Heart left ventricle (tissue), 13 donors: ENCODE measurements at regions not wholly inside any gene's neighbourhood (a gene's known extent, or its start where the extent isn't known, plus 50 kb on each side); places are given as distances from the start of the nearest gene placed in this dataset.

Experiments
- CTCF ChIP-seq, 12 donors: fragments of 200-600 bp; sonication (generic) in 4 of 12; IDR thresholded peaks; one replicate each; pipeline versions ENCODE4 v1.5.0 to v1.8.0; 2018 to 2022; ENCODE audit warnings: antibody characterized with exemption in 12 of 12, mild to moderate bottlenecking in 5 of 12
- POLR2A ChIP-seq, 2 donors: fragments of 450-650 bp; IDR thresholded peaks; one replicate each; pipeline ENCODE4 v1.6.1; 2017; ENCODE audit warnings: antibody characterized with exemption in 2 of 2, mild to moderate bottlenecking in 2 of 2, moderate library complexity in 2 of 2
- donor health status: ischemic (EF 13 %, LVEDD 7.1; RV severe dilation, severe dysfunction).
- donor health status: DM: no; HTN: yes; CAD: no.
- donor health status: DM: no; HTN: no; CAD: no.
- donor health status: ischemic (EF 25% LVEDD 6.9; RV normal size, moderate dysfunction).
- donor health status: ischemic (EF 25% LVEDD 5.7; RV mildly dilated, moderate dysfunction).
- donor health status: ischemic (EF 35%, LVEDD 5.7; RV mildly dilated, moderate dysfunction).
- donor health status: nonischemic (EF 11% LVEDD 7.7; RV severe dilation, severe dysfunction).
- donor health status: DM: yes; HTN: yes; CAD: no.
- donor health status: PGD.
- donor health status: ischemic (EF 29% LVEDD 5.4; RV normal size, mild dysfunction).
- donor health status: nonischemic (EF 23%, LVEDD 6.1; RV moderate dilation, normal function).

GRCh38 chr3:94961423-94962100, 898.7 kb downstream of the NSUN3 start:
- TF ChIP-seq POLR2A (IDR thresholded peaks at IDR 0.05) (no peak), CTCF (IDR thresholded peaks at IDR 0.05) (no peak)
